Prostate gland (tissue), 2 donors: ENCODE measurements at regions not wholly inside any gene's neighbourhood (a gene's known extent, or its start where the extent isn't known, plus 50 kb on each side); places are given as distances from the start of the nearest gene placed in this dataset.

ENCODE experiments used
- DNase-seq: peaks from one replicate; pipeline ENCODE4 v3.0.0-alpha.2; 2019; ENCODE audit warnings: low spot score
- H3K27ac ChIP-seq, 2 donors: fragments of 200-600 bp; sonication (generic); 2 replicates each; pipeline ENCODE4 v1.5.1; 2017 to 2019
- H3K27me3 ChIP-seq: fragments of 200-600 bp; sonication (generic); replicated peaks from 2 replicates; pipeline ENCODE4 v1.5.1; 2019; ENCODE audit not compliant: insufficient read depth
- H3K36me3 ChIP-seq, 2 donors: fragments of 200-600 bp; sonication (generic); 1 replicate in 1 of 2; 2 replicates in 1 of 2; pipeline versions ENCODE4 v1.5.1 to v1.8.1; 2017 to 2019
- H3K4me1 ChIP-seq: fragments of 200-600 bp; sonication (generic); replicated peaks from 2 replicates; pipeline ENCODE4 v1.5.1; 2019
- H3K4me3 ChIP-seq, 2 donors: fragments of 200-600 bp; sonication (generic); 2 replicates each; pipeline ENCODE4 v1.5.1; 2017 to 2019
- H3K9me3 ChIP-seq: fragments of 200-600 bp; sonication (generic); 2 replicates; pipeline ENCODE4 v1.5.1; 2017
- POLR2A ChIP-seq: fragments of 450-650 bp; IDR thresholded peaks from one replicate; pipeline ENCODE4 v1.6.1; 2016; ENCODE audit warnings: antibody characterized with exemption, mild to moderate bottlenecking
- POLR2AphosphoS5 ChIP-seq: sonication (generic); formaldehyde crosslinking; IDR thresholded peaks from one replicate; pipeline ENCODE4 v1.6.1; 2017; ENCODE audit warnings: antibody characterized with exemption
- WGBS: methylation state at CpG from one replicate; pipeline ENCODE4 v1.1.5; 2018; 5-methylcytosine and 5-hydroxymethylcytosine counted together
- intact Hi-C: fragments of 100-400 bp; cut with DNase I; formaldehyde crosslinking; loops from one replicate; pipeline ENCODE4 v1.14.2; 2022
- TF ChIP-seq, protein P1 (sequence below), 4 experiments: fragments of 200-600 bp in 2 of 4; fragments of 450-650 bp in 2 of 4; sonication (generic) in 2 of 4; IDR thresholded peaks; 1 replicate in 3 of 4; 2 replicates in 1 of 4; pipeline ENCODE4 v1.5.1; 2016 to 2019; ENCODE audit warnings: antibody characterized with exemption in 4 of 4, mild to moderate bottlenecking in 2 of 4, moderate library complexity in 2 of 4

GRCh38 chr4:124918559-124919122, 206.1 kb upstream of the ANKRD50 start:
- DNase-seq = no peak
- Histone ChIP-seq H3K36me3 (no peaks in the 10 kb centered on the region), H3K4me3 (no peak overlapping the region), H3K9me3 (no peaks in the 10 kb centered on the region), H3K4me1 (no peaks in the 10 kb centered on the region), H3K27me3 (no peaks in the 10 kb centered on the region), H3K27ac (no peak overlapping the region)
- intact Hi-C loops = no loop called here
- 81% methylated on average over 3 of the region's 3 CpGs for WGBS
- no peak for TF ChIP-seq POLR2AphosphoS5
- TF ChIP-seq, protein P1, sequence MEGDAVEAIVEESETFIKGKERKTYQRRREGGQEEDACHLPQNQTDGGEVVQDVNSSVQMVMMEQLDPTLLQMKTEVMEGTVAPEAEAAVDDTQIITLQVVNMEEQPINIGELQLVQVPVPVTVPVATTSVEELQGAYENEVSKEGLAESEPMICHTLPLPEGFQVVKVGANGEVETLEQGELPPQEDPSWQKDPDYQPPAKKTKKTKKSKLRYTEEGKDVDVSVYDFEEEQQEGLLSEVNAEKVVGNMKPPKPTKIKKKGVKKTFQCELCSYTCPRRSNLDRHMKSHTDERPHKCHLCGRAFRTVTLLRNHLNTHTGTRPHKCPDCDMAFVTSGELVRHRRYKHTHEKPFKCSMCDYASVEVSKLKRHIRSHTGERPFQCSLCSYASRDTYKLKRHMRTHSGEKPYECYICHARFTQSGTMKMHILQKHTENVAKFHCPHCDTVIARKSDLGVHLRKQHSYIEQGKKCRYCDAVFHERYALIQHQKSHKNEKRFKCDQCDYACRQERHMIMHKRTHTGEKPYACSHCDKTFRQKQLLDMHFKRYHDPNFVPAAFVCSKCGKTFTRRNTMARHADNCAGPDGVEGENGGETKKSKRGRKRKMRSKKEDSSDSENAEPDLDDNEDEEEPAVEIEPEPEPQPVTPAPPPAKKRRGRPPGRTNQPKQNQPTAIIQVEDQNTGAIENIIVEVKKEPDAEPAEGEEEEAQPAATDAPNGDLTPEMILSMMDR (IDR thresholded peaks at IDR 0.05) = no peak
- no peak for TF ChIP-seq POLR2A

- no peaks in the 10 kb centered on the region for H3K9me3 ChIP-seq
- WGBS = 31% methylated on average over 1 of the region's 1 CpG
- no peak overlapping the region for H3K27ac ChIP-seq
- TF ChIP-seq POLR2AphosphoS5 = no peak
- TF ChIP-seq, protein P1 (IDR thresholded peaks at IDR 0.05) = no peak
- no peak for TF ChIP-seq POLR2A
- H3K27me3 ChIP-seq = no peaks in the 10 kb centered on the region
- intact Hi-C loops = no loop called here
- no peak overlapping the region for H3K4me3 ChIP-seq
- no peaks in the 10 kb centered on the region for H3K4me1 ChIP-seq
- no peaks in the 10 kb centered on the region for H3K36me3 ChIP-seq
- DNase-seq = no peak
Observed at GRCh38 chr4:124915073-124915472, 202.5 kb upstream of the ANKRD50 start.

- Histone ChIP-seq H3K36me3 (no peaks in the 10 kb centered on the region), H3K27me3 (no peaks in the 10 kb centered on the region), H3K27ac (no peak overlapping the region), H3K9me3 (no peaks in the 10 kb centered on the region), H3K4me1 (no peaks in the 10 kb centered on the region), H3K4me3 (no peak overlapping the region)
- WGBS = 92% methylated on average over 1 of the region's 1 CpG
- DNase-seq = no peak
- intact Hi-C loops = no loop called here
- TF ChIP-seq POLR2A = no peak
- TF ChIP-seq, protein P1 (IDR thresholded peaks at IDR 0.05) = no peak
- no peak for TF ChIP-seq POLR2AphosphoS5
Observed at GRCh38 chr4:124913237-124913636, 200.7 kb upstream of the ANKRD50 start.

DNA sequence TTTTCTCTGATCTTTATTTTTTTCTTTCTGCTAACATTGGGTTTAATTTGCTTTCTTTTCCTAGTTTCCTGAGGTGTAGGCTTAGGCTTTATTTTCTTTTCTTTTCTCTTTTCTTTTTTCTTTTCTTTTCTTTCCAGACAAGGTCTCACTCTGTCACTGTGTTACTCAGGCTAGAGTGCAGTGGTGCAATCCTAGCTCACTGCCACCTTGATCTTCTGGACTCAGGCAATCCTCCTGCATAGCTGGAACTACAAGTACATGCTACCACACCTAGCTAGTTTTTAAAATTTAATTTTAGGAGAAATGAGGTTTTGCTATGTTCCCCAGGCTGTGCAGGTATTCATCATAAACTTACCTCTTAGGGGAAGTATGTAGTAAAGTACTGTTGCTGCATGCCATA, 197.8 kb upstream of the ANKRD50 start:
- no peak for TF ChIP-seq POLR2AphosphoS5
- TF ChIP-seq, protein P1 (IDR thresholded peaks at IDR 0.05) = no peak
- no peak for TF ChIP-seq POLR2A
- no peaks in the 10 kb centered on the region for H3K4me1 ChIP-seq
- no peaks in the 10 kb centered on the region for H3K27me3 ChIP-seq
- intact Hi-C loops = no loop called here
- no peak overlapping the region for H3K4me3 ChIP-seq
- H3K36me3 ChIP-seq = no peaks in the 10 kb centered on the region
- H3K27ac ChIP-seq = no peak overlapping the region
- DNase-seq = no peak
- no peaks in the 10 kb centered on the region for H3K9me3 ChIP-seq

DNA sequence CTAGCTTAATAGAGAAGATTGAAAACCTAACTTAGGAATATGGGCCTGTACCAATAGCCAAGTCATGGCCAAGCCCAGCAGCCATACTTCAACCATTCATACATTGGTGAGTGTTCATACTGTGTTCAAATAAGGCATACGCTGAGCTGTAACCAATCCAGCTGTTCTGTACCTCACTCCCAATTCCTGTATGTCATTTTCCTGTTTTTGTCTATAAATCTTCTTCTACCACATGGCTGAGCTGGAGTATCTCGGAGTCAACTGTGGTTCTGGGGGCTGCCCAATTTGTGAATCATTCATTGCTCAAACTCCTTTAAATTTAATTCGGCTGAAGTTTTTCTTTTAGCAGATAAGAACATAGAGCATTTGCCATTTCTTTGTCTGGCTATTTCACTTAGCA, 195.3 kb upstream of the ANKRD50 start:
- Histone ChIP-seq H3K27ac (no peak overlapping the region), H3K4me1 (no peaks in the 10 kb centered on the region), H3K9me3 (no peaks in the 10 kb centered on the region), H3K27me3 (no peaks in the 10 kb centered on the region), H3K36me3 (no peaks in the 10 kb centered on the region), H3K4me3 (no peak overlapping the region)
- intact Hi-C loops = no loop called here
- no peak for DNase-seq
- TF ChIP-seq POLR2A (no peak), POLR2AphosphoS5 (no peak)
- TF ChIP-seq, protein P1 (IDR thresholded peaks at IDR 0.05) = no peak
- WGBS = 81% methylated on average over 3 of the region's 3 CpGs
